ENCODE measurements at regions not wholly inside any gene's neighbourhood (a gene's known extent, or its start where the extent isn't known, plus 50 kb on each side); places are given as distances from the start of the nearest gene placed in this dataset.
"Not testable (repeated sequence)": the region's sequence is repeated elsewhere in the genome, so short reads cannot be mapped to it uniquely, and the experiment has no call there.

DNA sequence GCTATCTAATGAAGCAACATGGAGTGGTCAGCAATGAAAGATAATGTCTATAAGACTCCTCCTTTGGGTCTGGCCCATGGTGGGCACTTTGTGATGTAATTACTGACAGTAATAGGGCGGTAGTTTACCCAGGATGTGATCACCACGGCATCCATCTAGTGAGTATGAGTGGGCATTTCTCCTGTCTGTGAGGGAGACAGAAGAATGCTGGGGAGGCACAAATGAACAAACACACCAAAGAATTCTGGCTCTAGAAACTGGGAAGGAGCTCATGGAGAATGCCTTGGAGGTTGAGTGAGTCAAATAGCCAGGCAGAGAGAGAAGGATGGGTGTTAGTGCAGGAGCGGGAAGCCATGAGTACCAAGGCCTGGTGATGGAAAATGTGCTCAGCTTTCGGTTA is 217.5 kb downstream of the WNT5A start:
- H3K36me3 ChIP-seq: no peaks in the 10 kb centered on the region
- no peaks in the 10 kb centered on the region for H3K27me3 ChIP-seq (replicated peaks; ENCODE audit: insufficient read depth)
- DNase-seq (ENCODE audit: low spot score): no peak
- H3K9me3 ChIP-seq: no peaks in the 10 kb centered on the region
- H3K4me3 ChIP-seq: no peak overlapping the region
- H3K4me1 ChIP-seq (ENCODE audit: control insufficient read depth in 1 of 2, low read depth in 2 of 2): no peaks in the 10 kb centered on the region
- TF ChIP-seq CTCF (IDR thresholded peaks at IDR 0.05): no peak
- ATAC-seq (ENCODE audit: insufficient number of reproducible peaks, low FRiP score, low read depth): no peak
- H3K27ac ChIP-seq: no peak overlapping the region

GRCh38 chr3:55269096-55269495 is 218.0 kb downstream of the WNT5A start:
- no peak for DNase-seq (ENCODE audit: low spot score)
- Histone ChIP-seq H3K9me3 (no peaks in the 10 kb centered on the region), H3K4me1 (ENCODE audit: control insufficient read depth in 1 of 2, low read depth in 2 of 2) (no peaks in the 10 kb centered on the region), H3K27ac (no peak overlapping the region), H3K36me3 (no peaks in the 10 kb centered on the region), H3K27me3 (replicated peaks; ENCODE audit: insufficient read depth) (no peaks in the 10 kb centered on the region), H3K4me3 (no peak overlapping the region)
- ATAC-seq (ENCODE audit: insufficient number of reproducible peaks, low FRiP score, low read depth): no peak
- TF ChIP-seq CTCF (IDR thresholded peaks at IDR 0.05): no peak

DNA sequence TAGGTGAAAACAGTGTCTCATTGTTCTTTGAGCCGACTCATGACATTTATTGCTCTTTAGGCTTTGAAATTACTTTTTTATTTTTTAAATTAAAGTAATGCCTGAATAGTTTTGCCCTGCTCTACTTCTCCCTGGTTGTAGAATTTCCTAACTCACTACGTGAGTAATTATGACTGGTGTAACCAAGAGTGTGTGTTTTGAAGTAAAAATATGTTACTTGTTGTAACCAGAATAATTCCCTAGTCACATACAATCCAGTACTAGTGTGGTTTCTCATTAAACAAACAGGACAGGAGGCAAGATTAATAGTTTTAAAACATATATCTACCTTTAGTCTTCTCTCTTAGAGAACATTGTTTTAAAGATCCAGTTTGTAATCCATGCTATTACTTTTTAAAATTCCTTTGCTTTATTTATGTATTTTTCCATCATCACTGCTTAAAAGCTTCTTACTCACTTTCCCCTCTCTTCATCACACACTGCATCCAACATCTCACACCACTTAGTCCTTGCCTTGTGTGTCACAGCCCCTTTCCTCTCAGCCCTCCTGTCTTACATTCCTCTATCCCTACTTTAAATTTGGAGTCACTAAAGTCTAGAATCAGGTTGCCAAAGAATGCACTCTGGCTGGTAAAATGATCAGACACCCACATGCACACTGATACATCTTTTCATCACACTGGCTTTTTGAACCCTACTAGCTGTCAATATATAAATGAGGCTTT is 219.7 kb downstream of the WNT5A start:
- no peaks in the 10 kb centered on the region for H3K9me3 ChIP-seq
- H3K4me1 ChIP-seq (ENCODE audit: control insufficient read depth in 1 of 2, low read depth in 2 of 2): no peaks in the 10 kb centered on the region
- no peak for ATAC-seq (ENCODE audit: insufficient number of reproducible peaks, low FRiP score, low read depth)
- DNase-seq (ENCODE audit: low spot score): no peak
- no peaks in the 10 kb centered on the region for H3K27me3 ChIP-seq (replicated peaks; ENCODE audit: insufficient read depth)
- no peaks in the 10 kb centered on the region for H3K36me3 ChIP-seq
- no peak overlapping the region for H3K27ac ChIP-seq
- H3K4me3 ChIP-seq: no peak overlapping the region
- TF ChIP-seq CTCF (IDR thresholded peaks at IDR 0.05): no peak

- Histone ChIP-seq H3K4me1 (ENCODE audit: control insufficient read depth in 1 of 2, low read depth in 2 of 2) (no peaks in the 10 kb centered on the region), H3K27me3 (replicated peaks; ENCODE audit: insufficient read depth) (no peaks in the 10 kb centered on the region), H3K4me3 (no peak overlapping the region), H3K27ac (no peak overlapping the region), H3K36me3 (no peaks in the 10 kb centered on the region), H3K9me3 (no peaks in the 10 kb centered on the region)
- DNase-seq (ENCODE audit: low spot score): no peak
- no peak for ATAC-seq (ENCODE audit: insufficient number of reproducible peaks, low FRiP score, low read depth)
- TF ChIP-seq CTCF (IDR thresholded peaks at IDR 0.05): no peak
Measured at GRCh38 chr3:55264919-55265318, 222.2 kb downstream of the WNT5A start.

DNA sequence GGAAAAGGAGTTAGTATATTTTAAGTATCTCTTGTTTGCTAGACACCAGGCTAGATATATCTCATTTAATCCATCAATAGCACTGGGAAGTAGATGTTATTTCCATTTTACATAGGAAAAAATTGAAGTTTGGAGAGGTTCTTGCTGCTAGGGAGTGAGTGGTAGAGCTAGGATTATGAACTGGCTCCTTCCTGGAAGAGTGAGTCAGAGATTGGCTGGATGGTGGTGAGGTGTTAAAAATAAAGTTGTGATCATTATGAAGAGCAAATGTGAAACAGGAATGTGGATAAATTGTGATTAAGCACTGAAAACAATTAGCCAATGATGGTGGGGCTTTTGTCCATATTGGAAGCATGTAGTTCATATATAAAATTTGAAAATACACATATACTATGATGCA is 234.2 kb downstream of the WNT5A start:
- no peaks in the 10 kb centered on the region for H3K36me3 ChIP-seq
- H3K27ac ChIP-seq: no peak overlapping the region
- no peak overlapping the region for H3K4me3 ChIP-seq
- H3K9me3 ChIP-seq: no peaks in the 10 kb centered on the region
- ATAC-seq (ENCODE audit: insufficient number of reproducible peaks, low FRiP score, low read depth) (no peak), DNase-seq (ENCODE audit: low spot score) (no peak)
- H3K4me1 ChIP-seq (ENCODE audit: control insufficient read depth in 1 of 2, low read depth in 2 of 2): no peaks in the 10 kb centered on the region
- H3K27me3 ChIP-seq (replicated peaks; ENCODE audit: insufficient read depth): no peaks in the 10 kb centered on the region
- no peak for TF ChIP-seq CTCF (IDR thresholded peaks at IDR 0.05)

GRCh38 chr3:55249156-55249555 is 237.9 kb downstream of the WNT5A start:
- not testable (repeated sequence) for H3K4me1 ChIP-seq (ENCODE audit: control insufficient read depth in 1 of 2, low read depth in 2 of 2); DNase-seq (ENCODE audit: low spot score); H3K36me3 ChIP-seq; H3K27ac ChIP-seq; H3K27me3 ChIP-seq (replicated peaks; ENCODE audit: insufficient read depth); H3K9me3 ChIP-seq; H3K4me3 ChIP-seq; ATAC-seq (ENCODE audit: insufficient number of reproducible peaks, low FRiP score, low read depth)

Data from thoracic aorta (tissue), 2 donors.